HG02678 (cell line): ENCODE measurements at regions not wholly inside any gene's neighbourhood (a gene's known extent, or its start where the extent isn't known, plus 50 kb on each side); places are given as distances from the start of the nearest gene placed in this dataset.
"Not testable (repeated sequence)": the region's sequence is repeated elsewhere in the genome, so short reads cannot be mapped to it uniquely, and the experiment has no call there.

Source experiments
- ATAC-seq: cut with Tn5 transposase; IDR thresholded peaks from one replicate; pipeline ENCODE4 v1.9.1; 2021; ENCODE audit warnings: mild to moderate bottlenecking, moderate library complexity; ENCODE audit not compliant: unreplicated experiment

DNA sequence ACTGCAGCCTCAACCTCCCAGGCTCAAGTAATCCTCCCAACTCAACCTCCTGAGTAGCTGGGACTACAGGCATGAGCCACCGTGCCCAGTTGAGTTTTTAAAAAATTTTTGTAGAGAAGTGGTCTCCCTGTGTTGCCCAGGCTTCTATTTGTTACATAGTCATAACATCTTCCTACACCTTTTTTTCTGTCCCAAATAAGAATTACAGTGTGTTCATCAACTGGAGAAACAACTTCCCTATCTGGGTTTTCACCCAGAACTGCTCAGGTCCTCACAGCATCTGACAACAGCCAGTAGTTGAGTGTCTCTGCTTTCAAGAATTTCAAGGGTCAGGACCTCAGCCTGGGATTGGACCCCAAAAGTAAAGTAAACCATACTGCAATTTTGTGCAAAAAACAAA lies 235.2 kb upstream of the AMIGO2 start:
- ATAC-seq = no peak

DNA sequence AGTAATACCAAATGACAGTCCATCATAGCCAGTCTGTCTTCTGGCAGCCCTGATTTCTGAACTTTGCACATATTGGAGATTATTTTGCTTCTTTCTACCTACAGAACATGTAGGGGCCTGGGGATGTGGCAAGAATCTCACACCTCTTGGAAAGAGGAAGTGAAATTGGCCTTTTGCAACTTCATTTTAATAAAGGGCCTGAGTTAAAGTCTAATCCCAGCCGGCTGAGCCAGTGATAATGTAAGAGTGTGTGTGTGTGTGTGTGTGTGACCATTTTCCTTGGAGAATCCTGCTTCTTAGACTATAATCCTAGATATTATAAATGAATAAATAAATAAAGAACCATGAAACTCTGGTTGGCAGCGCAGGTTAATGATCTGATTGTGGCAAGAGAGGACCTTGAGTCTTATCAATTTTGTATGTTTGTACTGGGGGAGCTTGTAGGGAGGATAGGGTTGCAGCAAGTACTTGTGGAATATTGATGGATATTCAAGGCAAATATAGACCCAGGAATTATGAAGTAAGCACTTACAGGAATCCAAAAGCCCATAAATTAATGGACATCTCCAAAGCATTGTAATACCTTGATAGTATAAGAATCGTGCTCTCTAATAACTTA lies 233.2 kb upstream of the AMIGO2 start:
- peak; percentile 93 for ATAC-seq

DNA sequence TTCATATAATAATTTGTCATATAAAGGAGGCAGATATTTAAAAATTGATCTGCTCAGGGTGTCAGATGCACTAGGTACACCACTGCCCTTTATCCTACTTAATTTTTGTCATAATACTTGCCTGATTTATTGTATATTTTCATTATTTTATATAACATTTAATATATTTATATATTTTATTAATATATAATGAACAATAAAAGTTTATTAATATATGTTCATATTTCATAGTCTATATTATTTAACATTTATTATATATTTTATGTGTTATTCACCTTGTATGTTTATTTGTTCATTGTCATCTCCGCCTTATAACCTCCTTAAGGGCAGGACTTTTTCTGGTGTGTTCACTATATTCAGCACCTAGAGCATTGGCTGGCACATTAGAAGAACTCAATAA lies 232.4 kb upstream of the AMIGO2 start:
- no peak for ATAC-seq

DNA sequence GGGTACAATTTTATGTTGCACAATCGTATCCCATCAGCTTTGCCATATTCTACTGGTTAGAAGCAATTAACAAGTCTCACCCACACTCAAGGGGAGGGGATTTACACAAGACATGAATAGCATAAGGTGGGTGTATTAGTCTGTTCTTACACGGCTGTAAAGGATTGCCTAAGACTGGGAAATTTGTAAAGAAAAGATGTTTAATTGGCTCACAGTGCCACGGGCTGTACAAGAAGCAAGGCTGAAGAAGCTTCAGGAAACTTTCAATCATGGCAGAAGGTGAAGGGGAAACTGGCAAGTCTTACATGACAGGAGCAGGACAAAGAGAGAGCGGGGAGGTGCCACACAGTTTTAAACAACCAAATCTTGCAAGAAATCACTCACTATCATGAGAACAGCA lies 231.8 kb upstream of the AMIGO2 start:
- ATAC-seq = no peak

DNA sequence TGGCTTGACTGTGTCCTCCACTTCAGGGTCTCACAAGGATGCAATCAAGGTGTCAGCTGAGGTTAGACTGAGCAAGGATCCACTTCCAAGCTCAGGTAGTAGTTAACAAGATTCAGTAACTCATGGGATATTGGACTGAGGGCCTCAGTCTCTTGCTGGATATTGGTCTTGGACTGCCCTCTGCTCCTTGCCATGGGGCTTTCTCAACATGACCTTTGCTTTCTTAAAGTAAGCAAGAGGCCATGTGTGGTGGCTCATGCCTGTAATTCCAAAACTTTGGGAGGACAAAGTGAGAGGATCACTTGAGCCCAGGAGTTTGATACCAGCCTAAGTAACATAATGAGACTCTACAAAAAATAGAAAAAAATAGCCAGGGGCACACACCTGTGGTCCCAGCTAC lies 231.3 kb upstream of the AMIGO2 start:
- ATAC-seq = no peak

DNA sequence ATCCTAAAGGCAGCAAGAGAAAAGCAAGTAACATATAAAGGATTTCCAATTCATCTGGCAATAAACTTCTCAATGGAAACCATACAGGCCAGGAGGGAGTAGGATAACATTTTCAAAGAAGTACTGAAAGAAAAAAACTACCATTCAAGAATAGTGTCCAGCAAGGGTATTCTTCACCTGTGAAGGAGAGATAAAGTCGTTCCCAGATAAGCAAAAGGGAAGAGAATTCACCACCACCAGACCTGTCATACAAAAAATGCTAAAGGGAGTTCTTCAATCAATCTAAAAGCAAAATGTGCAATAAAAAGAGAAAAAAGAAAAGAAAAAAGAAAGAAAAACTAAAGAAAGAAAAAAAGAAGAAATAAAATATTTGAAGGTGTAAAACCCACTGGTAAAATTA lies 228.9 kb upstream of the AMIGO2 start:
- no peak for ATAC-seq

DNA sequence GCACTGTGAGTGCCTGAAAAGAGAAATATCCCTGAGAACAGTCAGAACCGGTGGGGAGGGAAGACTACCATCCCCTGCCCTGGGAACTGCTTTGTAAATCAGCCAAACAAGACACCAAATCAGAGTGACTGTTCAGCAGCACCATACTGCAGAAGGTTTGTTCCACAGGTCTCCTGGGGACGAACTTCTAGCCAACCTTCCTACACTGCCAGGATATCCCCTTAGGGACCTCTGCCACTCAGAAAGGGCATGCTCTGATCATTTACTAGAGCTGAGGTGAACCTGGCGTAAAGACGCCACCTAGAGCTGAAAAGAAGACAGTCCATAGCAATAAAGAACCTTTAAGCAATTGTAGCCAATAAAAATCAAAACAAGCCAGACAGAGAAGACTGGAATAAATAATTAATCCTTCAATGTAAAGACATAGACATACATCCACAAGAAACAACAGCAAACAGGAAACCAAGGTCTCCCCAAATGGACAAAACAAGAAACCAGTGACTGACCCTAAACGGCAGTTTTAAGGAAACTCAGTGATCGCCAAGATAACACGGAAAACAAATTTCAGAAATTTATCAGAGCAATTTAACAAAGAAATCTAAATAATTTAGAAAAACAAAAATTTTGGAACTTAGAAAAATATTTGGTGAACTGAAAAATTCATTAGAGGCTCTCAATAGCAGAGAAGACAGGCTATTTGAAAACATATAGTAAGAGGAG lies 228.1 kb upstream of the AMIGO2 start:
- peak; percentile 84 for ATAC-seq

DNA sequence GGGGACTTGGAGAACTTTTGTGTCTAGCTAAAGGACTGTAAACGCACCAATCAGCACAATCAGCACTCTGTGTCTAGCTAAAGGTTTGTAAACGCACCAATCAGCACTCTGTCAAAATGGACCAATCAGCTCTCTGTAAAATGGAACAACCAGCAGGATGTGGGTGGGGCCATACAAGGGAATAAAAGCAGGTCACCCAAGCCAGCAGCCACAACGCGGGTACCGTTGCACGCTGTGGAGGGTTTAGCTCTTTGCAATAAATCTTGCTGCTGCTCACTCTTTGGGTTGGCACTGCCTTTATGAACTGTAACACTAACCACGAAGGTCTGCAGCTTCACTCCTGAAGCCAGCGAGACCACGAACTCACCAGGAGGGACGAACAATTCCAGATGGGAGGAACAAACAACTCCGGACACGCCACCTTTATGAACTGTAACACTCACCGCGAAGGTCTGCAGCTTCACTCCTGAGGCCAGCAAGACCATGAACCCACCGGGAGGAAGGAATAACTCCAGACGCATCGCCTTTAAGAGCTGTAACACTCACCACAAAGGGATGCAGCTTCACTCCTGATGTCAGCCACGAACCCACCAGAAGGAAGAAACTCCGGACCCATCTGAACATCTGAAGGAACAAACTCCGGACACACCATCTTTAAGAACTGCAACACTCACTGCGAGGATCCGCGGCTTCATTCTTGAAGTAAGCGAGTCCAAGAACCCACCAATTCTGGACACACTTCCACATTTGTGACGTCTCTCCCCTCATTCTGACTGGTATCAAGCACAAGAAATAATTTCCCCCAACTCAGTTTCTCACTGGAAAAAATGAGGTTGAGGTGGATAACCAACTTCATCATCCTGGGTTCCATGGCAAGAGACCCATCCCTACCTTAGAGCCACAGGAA lies 227.3 kb upstream of the AMIGO2 start:
- not testable (repeated sequence) for ATAC-seq

DNA sequence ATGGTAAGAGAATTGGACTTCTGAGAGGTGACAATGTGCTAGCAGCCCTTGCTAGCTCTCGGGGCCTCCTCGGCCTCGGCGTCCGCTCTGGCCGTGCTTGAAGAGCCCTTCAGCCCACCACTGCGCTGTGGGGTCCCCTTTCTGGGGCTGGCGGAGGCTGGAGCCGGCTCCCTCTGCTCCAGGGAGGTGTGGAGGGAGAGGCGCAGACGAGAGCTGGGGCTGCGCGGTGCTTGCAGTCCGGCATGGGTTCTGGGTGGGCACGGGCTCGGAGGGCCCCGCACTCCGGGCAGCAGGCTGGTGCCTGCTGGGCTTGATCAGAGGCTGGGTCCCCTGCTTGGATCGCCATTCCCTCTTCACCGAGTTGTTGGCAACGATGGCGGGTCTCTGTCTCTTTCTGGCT lies 226.4 kb upstream of the AMIGO2 start:
- no peak for ATAC-seq

DNA sequence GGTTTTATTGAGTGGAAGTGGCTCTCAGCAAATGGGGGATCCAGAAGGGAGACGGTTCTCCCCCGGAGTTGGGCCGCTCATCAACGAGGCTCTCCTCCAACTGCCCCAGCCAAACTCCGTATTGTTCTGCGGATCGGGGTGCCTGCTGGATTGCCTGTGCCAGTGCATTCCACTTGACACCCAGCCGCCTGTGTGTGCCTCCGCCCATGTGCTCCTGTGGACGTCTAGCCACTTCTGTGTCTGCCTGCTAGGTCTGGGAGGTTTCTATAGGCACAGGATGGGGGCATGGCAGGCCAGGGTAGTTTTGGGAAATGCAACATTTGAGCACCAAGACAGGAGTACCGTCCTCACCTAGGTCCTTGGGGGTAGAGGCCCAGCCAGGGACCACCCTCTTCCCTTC lies 225.7 kb upstream of the AMIGO2 start:
- no peak for ATAC-seq

DNA sequence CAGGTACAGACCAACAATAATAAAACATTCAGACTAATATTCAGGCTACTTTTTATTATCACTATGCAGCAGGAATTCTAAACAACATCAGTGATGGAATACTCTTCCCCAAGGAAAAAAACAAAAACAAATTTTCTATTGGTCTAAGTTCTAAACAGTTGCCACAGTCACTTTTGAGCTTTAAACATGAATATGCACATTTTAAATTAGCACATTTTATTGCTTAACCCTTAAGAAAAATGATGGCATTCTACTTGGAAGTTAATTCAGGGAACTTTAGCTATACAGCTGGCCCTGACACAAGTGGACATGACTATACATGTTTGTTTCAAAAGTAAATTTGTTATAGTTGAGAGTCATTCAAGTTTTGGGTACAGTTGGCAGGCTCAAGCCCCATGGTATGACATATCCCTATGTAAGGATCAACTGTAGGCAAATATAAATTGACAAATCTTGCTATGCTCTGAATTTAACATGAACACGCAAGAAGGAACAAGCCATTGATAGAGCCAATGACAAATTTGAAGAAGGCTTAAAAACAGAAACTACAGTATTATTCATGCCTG lies 224.3 kb upstream of the AMIGO2 start:
- no peak for ATAC-seq

DNA sequence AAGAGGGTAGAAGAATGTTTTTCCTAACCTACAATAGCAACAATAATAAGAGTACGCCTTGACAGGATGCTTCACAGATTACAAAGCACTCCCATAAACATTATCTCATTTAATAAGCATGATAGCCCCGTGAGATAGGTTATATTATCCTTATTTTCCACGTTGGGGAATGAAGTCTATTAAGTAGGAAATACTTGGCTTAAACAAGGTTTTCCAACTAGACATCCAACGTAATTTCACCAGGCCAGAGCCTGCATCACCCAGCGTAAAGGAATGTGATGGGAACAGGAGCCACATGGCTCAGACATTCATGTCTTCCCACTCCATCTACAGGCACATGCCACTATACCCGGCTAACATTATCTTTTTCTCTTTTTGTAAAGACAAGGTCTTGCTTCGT lies 223.4 kb upstream of the AMIGO2 start:
- ATAC-seq = no peak

DNA sequence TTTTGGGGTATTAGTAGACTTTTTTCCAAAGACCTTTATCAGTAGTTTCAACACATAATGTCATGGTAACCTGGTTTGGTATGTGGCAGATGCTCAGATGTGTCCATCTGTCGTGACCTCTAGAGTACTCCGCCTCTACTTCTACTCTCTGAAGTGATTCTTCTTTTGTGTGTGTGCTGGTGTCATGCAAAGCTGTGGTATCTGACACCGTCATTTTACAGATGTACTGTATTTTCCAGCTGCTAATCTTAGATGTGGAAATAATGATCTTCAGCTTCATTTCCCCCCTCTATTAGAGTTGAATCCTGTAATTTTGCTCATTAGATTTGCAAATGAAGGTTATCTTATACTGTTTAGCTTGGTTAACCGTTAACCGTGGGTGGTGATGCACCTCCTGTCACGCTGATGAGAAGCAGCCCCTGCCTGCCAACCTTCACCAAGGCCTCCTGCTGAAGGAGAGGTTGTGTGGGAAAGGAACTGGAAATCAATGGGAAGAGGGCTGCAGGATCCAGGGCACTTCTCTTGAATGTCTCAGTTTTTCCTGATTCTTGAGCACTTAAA lies 222.4 kb upstream of the AMIGO2 start:
- peak; percentile 89 for ATAC-seq

DNA sequence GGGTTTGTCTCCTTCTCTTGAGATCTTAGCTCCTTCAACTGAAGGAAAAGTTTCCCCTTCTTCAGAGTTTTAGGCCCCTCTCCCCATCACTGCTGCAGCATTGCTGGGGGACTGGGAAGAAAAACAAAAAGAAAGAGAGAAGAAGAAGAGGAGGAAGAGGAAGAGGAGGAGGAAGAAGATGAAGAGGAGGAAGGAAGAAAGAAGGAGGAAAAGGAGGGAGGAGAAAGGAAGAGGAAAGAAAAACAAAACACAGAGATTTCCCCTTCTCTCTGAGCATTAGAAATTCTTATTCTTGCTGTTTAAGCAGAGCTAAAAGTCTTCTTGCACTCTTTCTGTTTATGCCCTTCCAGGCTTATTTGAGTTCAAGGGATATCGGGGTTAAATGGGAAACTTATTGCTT lies 219.8 kb upstream of the AMIGO2 start:
- no peak for ATAC-seq

DNA sequence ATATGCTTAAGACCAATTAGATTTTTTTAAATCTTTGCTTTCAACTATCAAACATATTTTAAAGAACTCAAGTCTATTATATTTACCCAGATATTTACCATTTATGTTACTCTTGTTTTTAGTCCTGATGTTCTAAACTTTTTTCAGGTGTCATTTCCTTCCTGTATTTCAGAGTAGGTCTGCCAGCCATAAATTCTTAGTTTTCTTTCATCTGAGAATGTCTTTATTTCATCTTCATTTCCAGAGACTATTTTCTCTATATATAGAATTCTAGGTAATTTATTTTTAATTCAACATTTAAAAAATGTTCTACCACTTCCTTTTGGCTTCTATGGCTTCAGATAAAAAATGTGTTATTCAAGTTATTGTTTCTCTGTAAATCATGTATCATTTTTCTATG lies 218.2 kb upstream of the AMIGO2 start:
- no peak for ATAC-seq

DNA sequence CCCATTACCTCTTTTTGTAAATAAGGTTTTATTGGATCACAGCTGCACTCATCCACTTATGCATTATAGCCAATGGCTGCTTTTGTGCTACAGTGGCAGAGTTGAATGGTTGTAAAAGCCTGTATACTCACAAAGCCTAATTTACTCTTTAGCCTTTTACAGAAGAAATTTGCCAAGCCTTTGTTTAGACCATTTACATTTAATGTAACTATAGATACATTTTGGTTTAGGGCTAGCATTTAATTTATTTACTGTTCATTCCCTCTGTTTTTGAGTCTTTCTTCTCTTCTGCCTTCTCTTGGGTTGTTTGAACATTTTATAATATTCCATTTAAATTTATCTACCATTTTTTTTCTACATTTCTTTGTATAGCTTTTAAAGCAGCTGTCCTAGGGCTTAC lies 217.1 kb upstream of the AMIGO2 start:
- no peak for ATAC-seq

DNA sequence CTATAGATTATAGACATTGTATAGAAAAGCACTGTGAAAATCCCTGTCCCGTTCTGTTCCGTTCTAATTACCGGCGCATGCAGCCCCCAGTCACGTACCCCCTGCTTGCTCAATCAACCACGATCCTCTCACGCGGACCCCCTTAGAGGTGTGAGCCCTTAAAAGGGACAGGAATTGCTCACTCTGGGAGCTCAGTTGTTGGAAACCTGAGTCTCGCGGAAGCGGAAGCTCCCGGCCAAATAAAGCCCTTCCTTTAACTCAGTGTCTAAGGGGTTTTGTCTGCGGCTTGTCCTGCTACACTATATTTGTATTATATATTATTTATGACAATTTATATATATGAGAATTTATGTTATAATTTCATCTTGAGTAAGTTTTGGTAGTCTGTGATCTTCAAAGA lies 213.6 kb upstream of the AMIGO2 start:
- ATAC-seq = no peak

DNA sequence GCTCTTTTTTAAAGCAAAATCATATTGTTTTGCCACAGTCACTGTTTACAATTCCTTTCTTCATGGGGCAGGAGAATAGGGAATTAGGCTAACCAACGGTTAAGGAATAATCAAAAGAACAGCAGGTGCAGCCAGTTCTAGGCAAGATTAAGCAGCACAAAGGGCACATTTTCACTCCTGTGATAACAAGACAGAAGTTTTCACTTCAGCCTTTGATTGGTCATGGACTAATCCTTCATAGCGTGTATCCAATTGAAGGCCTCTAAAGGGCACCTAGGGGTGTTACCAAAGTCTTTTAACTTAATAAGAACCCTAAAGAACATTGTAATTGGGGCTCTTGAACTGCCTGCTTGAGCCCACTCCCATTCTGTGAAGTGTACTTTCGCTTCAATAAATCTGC lies 206.9 kb upstream of the AMIGO2 start:
- no peak for ATAC-seq
